HepG2 (cell line): ENCODE measurements at regions not wholly inside any gene's neighbourhood (a gene's known extent, or its start where the extent isn't known, plus 50 kb on each side); places are given as distances from the start of the nearest gene placed in this dataset.

ENCODE experiments used
- ARNT ChIP-seq: fragments of 450-650 bp; IDR thresholded peaks from 2 replicates; pipeline ENCODE4 v1.6.1; 2017
- CCAR2 ChIP-seq: fragments of 200-400 bp; formaldehyde crosslinking; optimal IDR thresholded peaks from 2 replicates; pipeline ENCODE3; 2018; ENCODE audit warnings: low read depth, mild to moderate bottlenecking, low read length, moderate library complexity
- CREM ChIP-seq, 2 experiments: sonication (generic) in 1 of 2; formaldehyde crosslinking in 1 of 2; IDR thresholded peaks; 2 replicates each; pipeline versions ENCODE4 v1.4.0 to v1.6.1; 2016 to 2020; ENCODE audit warnings: antibody characterized with exemption in 1 of 2, mild to moderate bottlenecking in 1 of 2, missing genetic modification reagents in 1 of 2
- NCOR1 ChIP-seq: fragments of 200-600 bp; sonication (generic); IDR thresholded peaks from 2 replicates; pipeline ENCODE4 v1.7.0; 2017; ENCODE audit warnings: antibody characterized with exemption, low read length, borderline replicate concordance
- NFIB ChIP-seq: sonication (generic); formaldehyde crosslinking; IDR thresholded peaks from 2 replicates; pipeline ENCODE4 v1.9.0; 2021; ENCODE audit warnings: missing genetic modification reagents, mild to moderate bottlenecking, borderline replicate concordance
- SCMH1 ChIP-seq: sonication (generic); formaldehyde crosslinking; IDR thresholded peaks from 2 replicates; pipeline ENCODE4 v1.9.0; 2021; ENCODE audit warnings: missing genetic modification reagents, mild to moderate bottlenecking, borderline replicate concordance
- SMC3 ChIP-seq: IDR thresholded peaks from 2 replicates; pipeline ENCODE4 v1.6.1; 2011; ENCODE audit warnings: low read length, improper control_type of control experiment
- TP53 ChIP-seq: sonication (generic); formaldehyde crosslinking; conservative IDR thresholded peaks from 2 replicates; pipeline ENCODE4 v1.4.0; 2020; ENCODE audit warnings: missing genetic modification reagents
- TSC22D2 ChIP-seq: sonication (generic); formaldehyde crosslinking; IDR thresholded peaks from 2 replicates; pipeline ENCODE4 v1.5.1; 2020; ENCODE audit warnings: missing genetic modification reagents, mild to moderate bottlenecking, borderline replicate concordance
- ZNF207 ChIP-seq: fragments of 450-650 bp; IDR thresholded peaks from 2 replicates; pipeline ENCODE4 v1.6.1; 2016; ENCODE audit warnings: antibody characterized with exemption, borderline replicate concordance
- ZNF335 ChIP-seq: sonication (generic); formaldehyde crosslinking; IDR thresholded peaks from 2 replicates; pipeline ENCODE4 v1.4.0; 2020; ENCODE audit warnings: missing genetic modification reagents
- ZNF549 ChIP-seq: sonication (generic); formaldehyde crosslinking; IDR thresholded peaks from 2 replicates; pipeline ENCODE4 v1.5.0; 2020; ENCODE audit warnings: missing genetic modification reagents
- ZNF605 ChIP-seq: sonication (generic); formaldehyde crosslinking; IDR thresholded peaks from 2 replicates; pipeline ENCODE4 v1.8.0; 2022; ENCODE audit warnings: mild to moderate bottlenecking, missing genetic modification reagents
- ZSCAN9 ChIP-seq: IDR thresholded peaks from 2 replicates; pipeline ENCODE4 v1.6.1; 2016; ENCODE audit warnings: borderline replicate concordance
- TF ChIP-seq, protein P1 (sequence below): sonication (generic); formaldehyde crosslinking; IDR thresholded peaks from 2 replicates; pipeline ENCODE4 v1.5.0; 2020; ENCODE audit warnings: missing genetic modification reagents, mild to moderate bottlenecking, borderline replicate concordance
- TF ChIP-seq, protein P2 (sequence below): sonication (generic); formaldehyde crosslinking; IDR thresholded peaks from 2 replicates; pipeline ENCODE4 v1.8.0; 2022; ENCODE audit warnings: missing genetic modification reagents, low read depth, mild to moderate bottlenecking, borderline replicate concordance
- TF ChIP-seq, protein P3 (sequence below): sonication (generic); formaldehyde crosslinking; IDR thresholded peaks from 2 replicates; pipeline ENCODE4 v1.4.0; 2020; ENCODE audit warnings: missing genetic modification reagents
- TF ChIP-seq, protein P4 (sequence below): sonication (generic); formaldehyde crosslinking; IDR thresholded peaks from 2 replicates; pipeline ENCODE4 v1.5.0; 2020; ENCODE audit warnings: mild to moderate bottlenecking, missing genetic modification reagents
- TF ChIP-seq, protein P5 (sequence below): sonication (generic); formaldehyde crosslinking; conservative IDR thresholded peaks from 2 replicates; pipeline ENCODE4 v1.4.0; 2020; ENCODE audit warnings: mild to moderate bottlenecking, missing genetic modification reagents, moderate library complexity

DNA sequence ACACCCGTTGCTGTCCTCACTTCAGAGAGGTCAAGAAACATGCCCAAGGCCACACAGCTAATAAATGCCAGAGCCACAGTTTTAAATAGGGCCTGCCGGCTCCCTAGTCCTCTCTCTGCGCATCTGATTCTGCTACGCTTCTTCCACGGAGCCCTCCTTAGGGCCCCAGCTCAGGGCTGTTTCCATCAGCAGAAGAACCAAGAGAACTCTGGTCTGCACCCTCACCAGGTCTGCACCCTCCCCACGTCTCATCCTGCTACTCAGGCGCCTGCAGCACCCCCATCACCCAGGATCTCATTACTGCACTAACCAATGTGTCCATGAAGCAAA is 79.5 kb upstream of the NKD1 start (continued):
- TF ChIP-seq SCMH1, result no peak
- TF ChIP-seq ZNF605, result 0 out of 2 replicates have a peak, but pooled peaks have one; percentile 1
- TF ChIP-seq, protein P1, sequence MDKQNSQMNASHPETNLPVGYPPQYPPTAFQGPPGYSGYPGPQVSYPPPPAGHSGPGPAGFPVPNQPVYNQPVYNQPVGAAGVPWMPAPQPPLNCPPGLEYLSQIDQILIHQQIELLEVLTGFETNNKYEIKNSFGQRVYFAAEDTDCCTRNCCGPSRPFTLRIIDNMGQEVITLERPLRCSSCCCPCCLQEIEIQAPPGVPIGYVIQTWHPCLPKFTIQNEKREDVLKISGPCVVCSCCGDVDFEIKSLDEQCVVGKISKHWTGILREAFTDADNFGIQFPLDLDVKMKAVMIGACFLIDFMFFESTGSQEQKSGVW, result no peak
- TF ChIP-seq ARNT, result no peak
- TF ChIP-seq, protein P2, sequence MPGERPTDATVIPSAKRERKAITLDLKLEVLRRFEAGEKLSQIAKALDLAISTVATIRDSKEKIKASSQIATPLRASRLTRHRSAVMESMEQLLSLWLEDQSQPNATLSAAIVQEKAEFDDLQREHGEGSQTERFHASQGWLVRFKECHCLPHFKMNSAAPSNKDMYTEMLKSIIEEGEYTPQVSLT (CRISPR knock-in tag), result no peak
- TF ChIP-seq TP53, result no peak
- no peak for TF ChIP-seq ZNF549 (CRISPR knock-in tag)
- TF ChIP-seq NFIB (CRISPR knock-in tag), result no peak
- TF ChIP-seq CCAR2, result no peak
- no peak for TF ChIP-seq ZSCAN9
- TF ChIP-seq, protein P3, sequence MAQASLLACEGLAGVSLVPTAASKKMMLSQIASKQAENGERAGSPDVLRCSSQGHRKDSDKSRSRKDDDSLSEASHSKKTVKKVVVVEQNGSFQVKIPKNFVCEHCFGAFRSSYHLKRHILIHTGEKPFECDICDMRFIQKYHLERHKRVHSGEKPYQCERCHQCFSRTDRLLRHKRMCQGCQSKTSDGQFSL (CRISPR knock-in tag), result no peak
- TF ChIP-seq ZNF207, result no peak
- no peak for TF ChIP-seq SMC3
- TF ChIP-seq NCOR1, result no peak
- no peak for TF ChIP-seq TSC22D2 (CRISPR knock-in tag)
- TF ChIP-seq, protein P4, sequence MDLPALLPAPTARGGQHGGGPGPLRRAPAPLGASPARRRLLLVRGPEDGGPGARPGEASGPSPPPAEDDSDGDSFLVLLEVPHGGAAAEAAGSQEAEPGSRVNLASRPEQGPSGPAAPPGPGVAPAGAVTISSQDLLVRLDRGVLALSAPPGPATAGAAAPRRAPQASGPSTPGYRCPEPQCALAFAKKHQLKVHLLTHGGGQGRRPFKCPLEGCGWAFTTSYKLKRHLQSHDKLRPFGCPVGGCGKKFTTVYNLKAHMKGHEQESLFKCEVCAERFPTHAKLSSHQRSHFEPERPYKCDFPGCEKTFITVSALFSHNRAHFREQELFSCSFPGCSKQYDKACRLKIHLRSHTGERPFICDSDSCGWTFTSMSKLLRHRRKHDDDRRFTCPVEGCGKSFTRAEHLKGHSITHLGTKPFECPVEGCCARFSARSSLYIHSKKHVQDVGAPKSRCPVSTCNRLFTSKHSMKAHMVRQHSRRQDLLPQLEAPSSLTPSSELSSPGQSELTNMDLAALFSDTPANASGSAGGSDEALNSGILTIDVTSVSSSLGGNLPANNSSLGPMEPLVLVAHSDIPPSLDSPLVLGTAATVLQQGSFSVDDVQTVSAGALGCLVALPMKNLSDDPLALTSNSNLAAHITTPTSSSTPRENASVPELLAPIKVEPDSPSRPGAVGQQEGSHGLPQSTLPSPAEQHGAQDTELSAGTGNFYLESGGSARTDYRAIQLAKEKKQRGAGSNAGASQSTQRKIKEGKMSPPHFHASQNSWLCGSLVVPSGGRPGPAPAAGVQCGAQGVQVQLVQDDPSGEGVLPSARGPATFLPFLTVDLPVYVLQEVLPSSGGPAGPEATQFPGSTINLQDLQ, result no peak
- TF ChIP-seq, protein P5, sequence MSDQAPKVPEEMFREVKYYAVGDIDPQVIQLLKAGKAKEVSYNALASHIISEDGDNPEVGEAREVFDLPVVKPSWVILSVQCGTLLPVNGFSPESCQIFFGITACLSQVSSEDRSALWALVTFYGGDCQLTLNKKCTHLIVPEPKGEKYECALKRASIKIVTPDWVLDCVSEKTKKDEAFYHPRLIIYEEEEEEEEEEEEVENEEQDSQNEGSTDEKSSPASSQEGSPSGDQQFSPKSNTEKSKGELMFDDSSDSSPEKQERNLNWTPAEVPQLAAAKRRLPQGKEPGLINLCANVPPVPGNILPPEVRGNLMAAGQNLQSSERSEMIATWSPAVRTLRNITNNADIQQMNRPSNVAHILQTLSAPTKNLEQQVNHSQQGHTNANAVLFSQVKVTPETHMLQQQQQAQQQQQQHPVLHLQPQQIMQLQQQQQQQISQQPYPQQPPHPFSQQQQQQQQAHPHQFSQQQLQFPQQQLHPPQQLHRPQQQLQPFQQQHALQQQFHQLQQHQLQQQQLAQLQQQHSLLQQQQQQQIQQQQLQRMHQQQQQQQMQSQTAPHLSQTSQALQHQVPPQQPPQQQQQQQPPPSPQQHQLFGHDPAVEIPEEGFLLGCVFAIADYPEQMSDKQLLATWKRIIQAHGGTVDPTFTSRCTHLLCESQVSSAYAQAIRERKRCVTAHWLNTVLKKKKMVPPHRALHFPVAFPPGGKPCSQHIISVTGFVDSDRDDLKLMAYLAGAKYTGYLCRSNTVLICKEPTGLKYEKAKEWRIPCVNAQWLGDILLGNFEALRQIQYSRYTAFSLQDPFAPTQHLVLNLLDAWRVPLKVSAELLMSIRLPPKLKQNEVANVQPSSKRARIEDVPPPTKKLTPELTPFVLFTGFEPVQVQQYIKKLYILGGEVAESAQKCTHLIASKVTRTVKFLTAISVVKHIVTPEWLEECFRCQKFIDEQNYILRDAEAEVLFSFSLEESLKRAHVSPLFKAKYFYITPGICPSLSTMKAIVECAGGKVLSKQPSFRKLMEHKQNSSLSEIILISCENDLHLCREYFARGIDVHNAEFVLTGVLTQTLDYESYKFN, result no peak
- TF ChIP-seq CREM (IDR thresholded peaks at IDR 0.05), result no peak
- TF ChIP-seq CREM (CRISPR knock-in tag; IDR thresholded peaks at IDR 0.05), result no peak
- no peak for TF ChIP-seq ZNF335 (CRISPR knock-in tag)
